T-helper 17 cell (primary cell): ENCODE measurements at regions not wholly inside any gene's neighbourhood (a gene's known extent, or its start where the extent isn't known, plus 50 kb on each side); places are given as distances from the start of the nearest gene placed in this dataset.
"Not testable (repeated sequence)": the region's sequence is repeated elsewhere in the genome, so short reads cannot be mapped to it uniquely, and the experiment has no call there.

Source experiments
- ATAC-seq: fragments of 150-1000 bp; cut with Tn5 transposase; 2 replicates; pipeline ENCODE4 v1.10.0; 2021; ENCODE audit warnings: mild to moderate bottlenecking, moderate library complexity
- DNase-seq, 3 donors: peaks; one replicate each; pipeline versions ENCODE4 v3.0.0 to v3.0.0-alpha.2; 2020 to 2021
- H3K9me3 ChIP-seq: one replicate; pipeline ENCODE4 v1.7.0; 2013; ENCODE audit warnings: low read length, mild to moderate bottlenecking; ENCODE audit not compliant: control insufficient read depth, poor library complexity, severe bottlenecking
- H3K27ac Mint-ChIP-seq: one replicate; pipeline ENCODE4 v1.8.0; 2022; ENCODE audit warnings: mild to moderate bottlenecking, moderate library complexity, mixed read lengths
- H3K27me3 Mint-ChIP-seq: one replicate; pipeline ENCODE4 v1.8.0; 2022; ENCODE audit warnings: mixed read lengths
- H3K36me3 Mint-ChIP-seq: one replicate; pipeline ENCODE4 v1.8.0; 2022; ENCODE audit warnings: low read depth, mixed read lengths
- H3K4me1 Mint-ChIP-seq: one replicate; pipeline ENCODE4 v1.8.0; 2022; ENCODE audit warnings: mild to moderate bottlenecking, mixed read lengths
- H3K4me3 Mint-ChIP-seq: one replicate; pipeline ENCODE4 v1.8.0; 2022; ENCODE audit warnings: mild to moderate bottlenecking, moderate library complexity, mixed read lengths

DNA sequence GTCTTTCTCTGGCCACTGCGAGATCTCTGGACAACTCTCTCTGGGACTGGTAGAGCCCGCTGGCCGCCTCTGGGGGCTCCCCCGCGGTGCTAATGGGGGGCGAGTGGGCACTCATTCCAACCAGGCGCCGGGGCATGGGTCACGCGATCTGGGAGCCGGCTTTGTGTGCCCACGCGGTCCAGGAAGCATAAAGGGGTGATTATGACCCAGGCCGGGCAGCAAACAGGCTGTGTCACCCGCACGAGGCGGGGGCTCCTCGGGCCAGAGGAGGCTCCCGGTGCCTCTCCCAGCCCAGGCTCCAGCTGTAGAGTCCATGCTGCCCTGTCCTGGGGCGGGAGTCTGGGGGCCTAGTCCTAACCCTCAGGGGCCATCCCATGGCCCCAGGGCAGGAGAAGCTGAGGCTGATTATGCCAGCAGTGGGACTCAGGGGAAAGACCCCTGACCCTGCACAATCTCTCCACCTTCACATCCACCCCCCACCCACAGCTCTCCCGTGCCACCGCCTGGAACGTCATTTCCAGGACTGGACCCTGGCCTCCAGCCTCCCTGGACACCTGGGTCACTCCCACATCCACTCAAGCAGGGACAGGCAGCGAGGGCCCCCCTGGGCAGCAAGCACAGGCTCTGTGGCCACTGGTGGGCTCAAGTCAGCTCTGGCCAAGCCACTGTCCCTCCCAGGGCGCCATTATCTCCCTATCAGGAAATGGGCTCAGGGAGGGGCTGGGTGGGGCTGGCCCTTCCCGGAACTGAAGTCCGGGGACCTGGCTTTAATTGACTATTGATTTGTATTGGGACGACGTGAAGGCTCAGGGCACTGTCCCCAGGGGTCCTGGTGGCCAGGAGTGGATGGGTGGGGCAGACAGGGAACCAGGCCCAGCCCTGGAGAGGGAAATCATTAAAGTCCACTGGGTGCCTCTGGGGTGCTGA, 50.0 kb downstream of the PTPRS start:
- Mint-ChIP-seq H3K27me3 (peaks cover 48% of the 10 kb centered on the region), H3K36me3 (peaks cover 4% of the 10 kb centered on the region), H3K4me3 (no peak overlapping the region), H3K4me1 (peaks cover 14% of the 10 kb centered on the region), H3K27ac (no peak overlapping the region)
- no peaks in the 10 kb centered on the region for H3K9me3 ChIP-seq
- no peak for DNase-seq
- ATAC-seq: no peak

GRCh38 chr19:5289060-5289990, 51.3 kb downstream of the PTPRS start:
- no peak for DNase-seq
- peaks cover 10% of the 10 kb centered on the region for H3K4me1 Mint-ChIP-seq
- no peak overlapping the region for H3K27ac Mint-ChIP-seq
- no peak for ATAC-seq
- peaks cover 57% of the 10 kb centered on the region for H3K27me3 Mint-ChIP-seq
- H3K9me3 ChIP-seq: no peaks in the 10 kb centered on the region
- H3K36me3 Mint-ChIP-seq: peaks cover 4% of the 10 kb centered on the region
- no peak overlapping the region for H3K4me3 Mint-ChIP-seq

DNA sequence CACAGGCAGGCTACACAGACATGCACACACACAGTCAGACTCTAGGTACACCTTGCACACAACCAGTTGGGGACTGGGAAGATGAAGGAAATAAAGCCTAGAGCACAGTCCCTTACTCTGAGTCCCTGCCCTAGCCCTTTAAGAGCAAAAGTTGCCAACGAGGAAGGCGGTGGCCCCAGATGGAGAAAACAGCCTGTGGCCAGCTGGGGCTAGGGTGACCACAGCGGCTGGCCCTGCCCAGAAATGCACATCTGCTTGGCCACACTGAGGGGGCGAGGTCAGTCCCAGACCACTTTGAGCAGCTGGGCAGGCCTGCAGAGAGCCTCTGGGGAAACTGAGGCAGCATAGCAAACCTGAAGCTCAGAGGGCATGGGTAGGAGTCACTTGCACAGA, 52.3 kb downstream of the PTPRS start:
- H3K9me3 ChIP-seq: no peaks in the 10 kb centered on the region
- H3K27me3 Mint-ChIP-seq: peaks cover 57% of the 10 kb centered on the region
- no peak overlapping the region for H3K27ac Mint-ChIP-seq
- peaks cover 4% of the 10 kb centered on the region for H3K36me3 Mint-ChIP-seq
- no peak for ATAC-seq
- DNase-seq: no peak
- H3K4me3 Mint-ChIP-seq: no peak overlapping the region
- H3K4me1 Mint-ChIP-seq: peaks cover 10% of the 10 kb centered on the region

DNA sequence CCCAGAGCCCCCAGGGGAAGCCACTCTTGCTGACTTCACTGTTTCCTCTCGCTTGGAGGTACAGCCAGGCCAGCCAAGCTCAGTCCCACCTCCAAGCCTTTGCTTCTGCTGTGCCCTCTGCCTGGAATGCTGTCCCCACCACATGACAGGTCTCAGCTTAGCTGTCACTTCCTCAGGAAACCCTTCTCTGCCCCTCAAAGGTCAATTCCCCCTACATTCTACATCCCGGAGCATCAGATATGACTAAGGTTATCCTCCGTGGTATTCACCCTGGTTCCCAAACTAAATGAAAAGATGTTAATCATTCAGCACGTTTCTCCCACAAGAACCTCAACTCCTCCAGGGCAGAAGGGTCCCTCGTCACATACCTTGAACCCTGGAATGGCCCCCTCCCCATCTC, 53.5 kb downstream of the PTPRS start:
- Mint-ChIP-seq H3K36me3 (peaks cover 4% of the 10 kb centered on the region), H3K27ac (no peak overlapping the region), H3K4me3 (no peak overlapping the region), H3K4me1 (peaks cover 9% of the 10 kb centered on the region), H3K27me3 (peaks cover 54% of the 10 kb centered on the region)
- ATAC-seq (no peak), DNase-seq (no peak)
- no peaks in the 10 kb centered on the region for H3K9me3 ChIP-seq

DNA sequence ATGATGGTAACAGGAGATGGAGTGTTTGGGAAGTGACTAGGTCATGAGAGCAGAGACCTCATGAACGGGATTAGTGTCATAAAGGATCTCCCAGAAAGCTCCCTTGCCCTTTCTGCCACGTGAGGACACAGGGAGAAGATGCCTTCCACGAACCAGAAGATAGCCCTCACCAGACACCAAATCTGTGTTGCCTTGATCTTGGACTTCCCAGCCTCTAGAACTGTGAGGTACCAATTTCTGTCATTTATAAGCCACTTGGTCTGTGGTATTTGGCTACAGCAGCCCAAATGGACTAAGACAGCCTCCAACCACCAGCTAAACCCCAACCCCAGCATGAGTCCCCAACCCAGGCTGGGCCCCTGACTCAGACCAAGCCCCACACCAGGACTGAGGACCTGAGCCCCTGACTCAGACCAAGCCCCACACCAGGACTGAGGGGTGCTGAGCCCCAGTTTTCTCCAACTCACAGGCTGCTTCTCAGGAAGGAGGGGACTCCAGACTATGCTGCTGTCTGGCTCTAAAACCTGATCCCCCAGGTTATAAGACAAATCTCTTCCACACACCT, 54.1 kb downstream of the PTPRS start:
- Mint-ChIP-seq H3K27me3 (peaks cover 48% of the 10 kb centered on the region), H3K4me3 (no peak overlapping the region), H3K4me1 (peaks cover 4% of the 10 kb centered on the region), H3K36me3 (peaks cover 4% of the 10 kb centered on the region), H3K27ac (no peak overlapping the region)
- H3K9me3 ChIP-seq: no peaks in the 10 kb centered on the region
- no peak for ATAC-seq
- DNase-seq: no peak

- DNase-seq (no peak), ATAC-seq (no peak)
- H3K9me3 ChIP-seq: no peaks in the 10 kb centered on the region
- H3K36me3 Mint-ChIP-seq: peaks cover 4% of the 10 kb centered on the region
- no peak overlapping the region for H3K27ac Mint-ChIP-seq
- H3K4me1 Mint-ChIP-seq: peaks cover 3% of the 10 kb centered on the region
- H3K4me3 Mint-ChIP-seq: no peak overlapping the region
- H3K27me3 Mint-ChIP-seq: peaks cover 44% of the 10 kb centered on the region
Observed at GRCh38 chr19:5285955-5286354, 54.7 kb downstream of the PTPRS start.

- no peak for DNase-seq
- ATAC-seq: no peak
- Mint-ChIP-seq H3K27ac (no peak overlapping the region), H3K36me3 (peaks cover 4% of the 10 kb centered on the region), H3K4me1 (peaks cover 3% of the 10 kb centered on the region), H3K27me3 (peaks cover 44% of the 10 kb centered on the region), H3K4me3 (no peak overlapping the region)
- no peaks in the 10 kb centered on the region for H3K9me3 ChIP-seq
Observed at GRCh38 chr19:5285311-5285710, 55.3 kb downstream of the PTPRS start.

GRCh38 chr19:5282901-5283300, 57.7 kb downstream of the PTPRS start:
- peaks cover 3% of the 10 kb centered on the region for H3K36me3 Mint-ChIP-seq
- no peak for ATAC-seq
- no peaks in the 10 kb centered on the region for H3K4me1 Mint-ChIP-seq

DNA sequence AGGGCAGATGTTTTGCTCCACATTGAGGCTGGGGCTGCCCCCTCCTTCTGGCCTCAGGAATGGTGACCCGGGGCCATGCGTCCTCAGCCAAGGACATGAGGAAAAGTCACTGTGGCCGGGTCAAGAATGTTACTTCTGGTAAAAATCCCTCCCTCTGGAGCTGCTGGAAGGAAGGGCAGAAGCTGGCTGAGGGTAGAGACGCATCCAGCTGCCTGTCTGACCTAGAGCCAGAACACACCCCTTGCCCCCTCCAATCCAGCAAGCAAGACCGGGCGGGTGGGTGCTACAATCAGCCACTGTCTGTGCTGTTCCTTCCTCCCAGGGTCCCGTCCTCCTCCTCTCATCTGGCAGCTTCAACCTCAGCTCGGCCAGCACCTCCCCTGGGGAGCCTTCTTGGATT, 59.0 kb downstream of the PTPRS start:
- Mint-ChIP-seq H3K4me1 (no peaks in the 10 kb centered on the region), H3K27me3 (peaks cover 14% of the 10 kb centered on the region), H3K4me3 (no peak overlapping the region), H3K36me3 (no peaks in the 10 kb centered on the region), H3K27ac (no peak overlapping the region)
- ATAC-seq (no peak), DNase-seq (no peak)
- H3K9me3 ChIP-seq: no peaks in the 10 kb centered on the region

More at GRCh38 chr19:5282901-5283300, 57.7 kb downstream of the PTPRS start:
- no peak overlapping the region for H3K4me3 Mint-ChIP-seq
- DNase-seq: no peak
- no peak overlapping the region for H3K27ac Mint-ChIP-seq
- H3K27me3 Mint-ChIP-seq: peaks cover 25% of the 10 kb centered on the region
- no peaks in the 10 kb centered on the region for H3K9me3 ChIP-seq

- not testable (repeated sequence) for DNase-seq, H3K36me3 Mint-ChIP-seq, H3K4me3 Mint-ChIP-seq, ATAC-seq, H3K4me1 Mint-ChIP-seq, H3K27me3 Mint-ChIP-seq, H3K9me3 ChIP-seq, H3K27ac Mint-ChIP-seq
Observed at GRCh38 chr19:5275668-5276067, 64.9 kb downstream of the PTPRS start.

DNA sequence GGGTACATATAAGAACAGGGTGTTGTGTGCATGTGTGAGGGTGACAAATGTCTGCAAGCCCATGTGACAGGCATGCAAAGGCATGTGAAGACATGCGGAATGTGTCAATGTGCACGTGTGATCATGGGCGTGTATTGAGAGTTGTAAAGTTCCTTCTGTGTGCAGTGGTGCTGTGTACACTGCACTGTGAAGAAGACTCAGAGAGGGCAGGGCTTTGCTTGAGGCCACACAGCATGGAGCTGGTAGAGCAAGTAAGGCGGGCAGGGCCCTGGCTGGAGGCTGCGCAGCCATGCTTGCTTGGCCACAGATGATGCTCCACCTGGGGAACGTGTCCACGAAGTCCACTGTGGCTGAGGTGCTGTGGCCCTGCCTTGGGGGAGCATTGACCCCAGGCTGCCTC, 66.8 kb downstream of the PTPRS start:
- no peaks in the 10 kb centered on the region for H3K4me1 Mint-ChIP-seq
- no peaks in the 10 kb centered on the region for H3K36me3 Mint-ChIP-seq
- no peak overlapping the region for H3K27ac Mint-ChIP-seq
- no peaks in the 10 kb centered on the region for H3K9me3 ChIP-seq
- H3K27me3 Mint-ChIP-seq: peaks cover 6% of the 10 kb centered on the region
- ATAC-seq (no peak), DNase-seq (no peak)
- H3K4me3 Mint-ChIP-seq: no peak overlapping the region

GRCh38 chr19:5271145-5271544, 69.5 kb downstream of the PTPRS start:
- no peaks in the 10 kb centered on the region for H3K4me1 Mint-ChIP-seq
- DNase-seq: no peak
- no peaks in the 10 kb centered on the region for H3K36me3 Mint-ChIP-seq
- no peak for ATAC-seq
- H3K27ac Mint-ChIP-seq: no peak overlapping the region
- H3K4me3 Mint-ChIP-seq: no peak overlapping the region
- no peaks in the 10 kb centered on the region for H3K9me3 ChIP-seq
- peaks cover 12% of the 10 kb centered on the region for H3K27me3 Mint-ChIP-seq

- H3K4me3 Mint-ChIP-seq: no peak overlapping the region
- no peak for ATAC-seq
- no peak overlapping the region for H3K27ac Mint-ChIP-seq
- no peaks in the 10 kb centered on the region for H3K4me1 Mint-ChIP-seq
- no peaks in the 10 kb centered on the region for H3K36me3 Mint-ChIP-seq
- H3K9me3 ChIP-seq: no peaks in the 10 kb centered on the region
- no peak for DNase-seq
- peaks cover 14% of the 10 kb centered on the region for H3K27me3 Mint-ChIP-seq
Observed at GRCh38 chr19:5269926-5270325, 70.7 kb downstream of the PTPRS start.
